Epithelial cell of proximal tubule (primary cell): ENCODE measurements at regions not wholly inside any gene's neighbourhood (a gene's known extent, or its start where the extent isn't known, plus 50 kb on each side); places are given as distances from the start of the nearest gene placed in this dataset.

Experiments
- DNase-seq: peaks from one replicate; pipeline ENCODE4 v3.0.0-alpha.2; 2011; ENCODE audit warnings: low read depth
- H3K4me3 ChIP-seq: 2 replicates; pipeline ENCODE4 v1.5.1; 2011; ENCODE audit warnings: low read depth, mild to moderate bottlenecking, low read length
- TF ChIP-seq, protein P1 (sequence below): conservative IDR thresholded peaks from 2 replicates; pipeline ENCODE4 v1.5.1; 2012; ENCODE audit warnings: low read depth, mild to moderate bottlenecking, low read length

DNA sequence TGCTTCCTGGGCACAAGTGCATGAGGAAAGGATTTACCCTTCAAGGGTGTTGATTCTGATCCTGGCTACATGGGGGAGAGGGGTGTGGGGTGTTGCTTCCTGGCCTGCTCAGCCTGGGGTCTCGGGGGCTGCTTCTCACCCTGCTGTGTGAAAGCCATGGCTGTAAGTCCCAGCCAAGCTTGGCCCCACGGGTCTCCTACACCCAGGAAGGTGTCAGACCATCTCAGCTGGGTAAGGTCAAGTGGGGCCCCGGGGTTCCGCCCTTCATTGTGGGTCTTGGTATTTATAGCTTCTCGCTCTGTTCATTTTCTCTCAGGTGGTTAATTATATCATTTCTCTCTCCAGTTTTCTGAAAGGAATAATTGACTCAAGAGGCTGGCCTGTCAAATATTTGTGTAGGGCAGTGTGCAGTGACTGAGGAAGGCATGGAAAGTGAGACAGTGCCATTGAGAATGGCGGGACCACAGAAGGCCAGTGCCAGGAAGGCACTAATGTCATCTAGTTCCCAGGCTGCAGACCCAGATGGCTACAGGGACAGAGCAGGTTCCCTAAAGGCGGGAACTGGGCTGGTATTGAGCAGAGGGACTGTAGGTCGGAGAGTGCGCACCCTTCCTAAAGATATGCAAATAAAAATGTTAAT is 126.0 kb downstream of the FOXD1 start:
- TF ChIP-seq, protein P1, sequence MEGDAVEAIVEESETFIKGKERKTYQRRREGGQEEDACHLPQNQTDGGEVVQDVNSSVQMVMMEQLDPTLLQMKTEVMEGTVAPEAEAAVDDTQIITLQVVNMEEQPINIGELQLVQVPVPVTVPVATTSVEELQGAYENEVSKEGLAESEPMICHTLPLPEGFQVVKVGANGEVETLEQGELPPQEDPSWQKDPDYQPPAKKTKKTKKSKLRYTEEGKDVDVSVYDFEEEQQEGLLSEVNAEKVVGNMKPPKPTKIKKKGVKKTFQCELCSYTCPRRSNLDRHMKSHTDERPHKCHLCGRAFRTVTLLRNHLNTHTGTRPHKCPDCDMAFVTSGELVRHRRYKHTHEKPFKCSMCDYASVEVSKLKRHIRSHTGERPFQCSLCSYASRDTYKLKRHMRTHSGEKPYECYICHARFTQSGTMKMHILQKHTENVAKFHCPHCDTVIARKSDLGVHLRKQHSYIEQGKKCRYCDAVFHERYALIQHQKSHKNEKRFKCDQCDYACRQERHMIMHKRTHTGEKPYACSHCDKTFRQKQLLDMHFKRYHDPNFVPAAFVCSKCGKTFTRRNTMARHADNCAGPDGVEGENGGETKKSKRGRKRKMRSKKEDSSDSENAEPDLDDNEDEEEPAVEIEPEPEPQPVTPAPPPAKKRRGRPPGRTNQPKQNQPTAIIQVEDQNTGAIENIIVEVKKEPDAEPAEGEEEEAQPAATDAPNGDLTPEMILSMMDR: no peak
- no peak for DNase-seq
- no peak overlapping the region for H3K4me3 ChIP-seq

DNA sequence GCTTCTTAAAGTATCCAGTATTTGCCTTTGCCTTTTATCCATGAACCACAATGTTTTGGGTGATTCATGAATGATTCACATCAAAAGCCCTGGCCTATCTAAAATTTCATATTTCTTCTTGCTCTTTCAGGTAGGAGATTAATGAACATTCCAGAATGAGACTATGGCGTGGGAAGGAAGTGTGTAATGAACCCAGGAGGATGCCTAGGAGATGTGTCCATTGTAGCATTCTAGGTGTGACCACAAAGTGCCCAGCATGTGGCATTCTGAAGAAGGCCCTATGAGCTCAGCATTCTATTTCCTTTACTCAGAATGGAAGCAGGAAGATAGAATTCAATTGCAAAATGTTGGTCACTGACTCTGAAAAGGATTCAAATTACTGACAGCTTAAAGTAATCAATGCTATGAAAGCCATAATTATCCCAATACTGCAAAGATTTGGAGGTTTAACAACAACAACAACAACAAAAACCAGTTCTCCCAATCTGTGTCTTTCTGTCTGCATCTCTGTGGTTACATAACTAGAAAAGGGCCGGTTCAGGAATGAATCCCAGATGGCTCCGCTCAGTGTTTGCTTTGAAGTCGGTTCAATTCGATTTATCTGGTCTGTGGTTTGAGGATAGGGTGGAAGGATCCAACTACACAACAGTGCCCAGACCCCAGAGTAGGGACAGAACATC is 126.7 kb downstream of the FOXD1 start:
- TF ChIP-seq, protein P1: no peak
- no peak overlapping the region for H3K4me3 ChIP-seq
- DNase-seq: peak; percentile 87

DNA sequence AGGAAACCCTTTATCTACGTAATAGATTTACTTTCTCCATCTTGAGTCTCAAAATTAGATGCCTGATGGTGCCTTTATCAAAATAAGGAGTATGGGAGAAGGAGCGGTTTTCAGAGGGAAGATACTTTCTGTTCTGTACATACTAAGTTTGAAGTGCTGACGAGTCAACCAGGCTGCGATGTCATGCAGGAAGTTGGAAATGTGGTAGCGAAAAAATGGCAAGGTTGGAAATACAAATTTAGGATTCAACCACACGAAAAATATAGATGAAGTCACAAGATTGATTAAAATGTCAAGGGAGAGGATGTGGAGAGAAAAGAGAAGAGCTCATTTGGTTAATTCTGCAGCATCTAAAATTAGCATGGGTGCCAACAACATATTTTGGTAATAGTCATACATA is 129.5 kb downstream of the FOXD1 start:
- no peak overlapping the region for H3K4me3 ChIP-seq
- no peak for DNase-seq
- TF ChIP-seq, protein P1: no peak

DNA sequence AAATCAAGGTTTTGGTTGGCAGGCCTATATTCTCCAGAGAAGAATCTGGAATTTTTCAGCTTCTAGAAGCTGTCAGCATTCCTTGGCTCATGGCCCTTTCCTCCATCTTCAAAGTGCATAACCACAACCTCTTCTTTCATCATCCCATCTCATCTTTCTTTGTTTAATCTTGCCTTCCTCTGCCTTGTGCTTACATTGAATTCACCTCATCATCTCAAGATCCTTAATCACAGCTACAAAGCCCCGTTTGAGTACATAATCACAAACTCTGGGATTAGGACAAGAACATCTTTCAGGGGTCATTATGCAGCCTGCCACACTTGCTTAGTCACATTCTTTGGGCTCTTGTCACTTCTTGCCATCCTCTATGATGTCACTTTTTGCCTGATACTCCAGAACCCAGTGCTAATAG is 130.3 kb downstream of the FOXD1 start:
- DNase-seq: no peak
- TF ChIP-seq, protein P1: no peak
- no peak overlapping the region for H3K4me3 ChIP-seq

DNA sequence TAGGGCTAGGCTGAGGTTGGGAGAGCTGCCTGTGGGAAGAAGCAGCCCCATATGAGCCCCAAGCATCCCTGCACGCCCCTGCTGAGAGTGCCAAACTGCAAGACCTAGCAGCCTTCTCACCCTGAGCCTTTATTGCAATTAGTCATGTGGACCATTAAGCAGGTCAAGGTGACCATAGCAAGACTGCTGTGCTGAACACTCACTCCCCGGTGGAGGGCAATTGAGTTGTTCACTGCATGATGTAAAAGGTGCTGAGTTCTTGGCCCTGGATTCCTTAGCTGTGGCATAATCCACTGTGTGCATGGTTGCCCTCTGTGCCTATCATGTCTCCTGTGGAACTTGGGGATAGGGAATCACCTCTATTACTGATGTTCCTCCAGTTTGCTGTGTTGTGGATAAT is 131.1 kb downstream of the FOXD1 start:
- TF ChIP-seq, protein P1: no peak
- no peak overlapping the region for H3K4me3 ChIP-seq

DNA sequence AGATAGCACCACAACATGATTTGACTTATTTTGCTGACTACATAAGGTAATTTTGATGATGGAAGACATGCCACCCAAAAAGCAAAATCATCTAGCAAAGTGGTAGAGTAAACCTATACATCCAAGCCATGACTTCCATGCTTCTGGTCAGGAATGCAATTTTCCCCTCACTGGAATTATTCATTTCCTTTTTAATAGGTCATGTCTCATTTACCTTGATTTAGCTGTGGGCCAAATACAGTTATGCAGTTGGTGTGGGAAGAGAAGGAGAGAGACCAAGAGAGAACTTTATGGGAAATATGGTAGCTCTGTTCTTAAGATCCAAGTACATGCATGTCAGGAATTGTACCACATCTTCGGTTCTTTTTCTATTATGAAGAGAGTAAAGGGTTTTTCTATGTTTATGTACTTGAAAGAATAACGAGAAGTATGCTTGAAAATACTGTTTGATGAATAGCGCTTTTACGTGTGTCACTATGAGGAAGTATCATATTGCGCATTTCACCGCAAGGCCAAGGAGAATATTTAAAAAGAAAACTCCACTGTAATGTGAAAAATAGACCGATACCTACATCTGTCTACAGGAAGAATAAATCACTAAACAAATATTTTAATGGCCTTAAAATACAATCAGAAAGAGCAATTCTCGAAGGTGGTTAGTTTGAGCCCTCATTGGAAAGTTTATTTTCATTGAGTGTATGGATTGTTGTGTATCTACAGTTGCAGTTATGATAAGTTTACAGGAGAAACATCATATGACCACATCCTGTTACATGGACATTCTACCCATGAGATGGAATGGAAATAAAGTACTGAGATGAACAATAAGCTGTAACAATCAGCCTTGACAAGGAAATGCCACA is 134.0 kb downstream of the FOXD1 start:
- no peak overlapping the region for H3K4me3 ChIP-seq

More for the DNA sequence above, 131.1 kb downstream of the FOXD1 start:
- peak; percentile 86 for DNase-seq

More for the DNA sequence above, 134.0 kb downstream of the FOXD1 start:
- DNase-seq: no peak
- TF ChIP-seq, protein P1: no peak
